Hematopoietic multipotent progenitor cell treated with erythropoietin and hydrocortisone succinate and interleukin-3 and kit ligand, for 8 days (in vitro differentiated cells): ENCODE measurements at regions not wholly inside any gene's neighbourhood (a gene's known extent, or its start where the extent isn't known, plus 50 kb on each side); places are given as distances from the start of the nearest gene placed in this dataset.
"Not testable (repeated sequence)": the region's sequence is repeated elsewhere in the genome, so short reads cannot be mapped to it uniquely, and the experiment has no call there.

Experiments
- DNase-seq: peaks from one replicate; pipeline ENCODE4 v3.0.0-alpha.2; 2015

DNA sequence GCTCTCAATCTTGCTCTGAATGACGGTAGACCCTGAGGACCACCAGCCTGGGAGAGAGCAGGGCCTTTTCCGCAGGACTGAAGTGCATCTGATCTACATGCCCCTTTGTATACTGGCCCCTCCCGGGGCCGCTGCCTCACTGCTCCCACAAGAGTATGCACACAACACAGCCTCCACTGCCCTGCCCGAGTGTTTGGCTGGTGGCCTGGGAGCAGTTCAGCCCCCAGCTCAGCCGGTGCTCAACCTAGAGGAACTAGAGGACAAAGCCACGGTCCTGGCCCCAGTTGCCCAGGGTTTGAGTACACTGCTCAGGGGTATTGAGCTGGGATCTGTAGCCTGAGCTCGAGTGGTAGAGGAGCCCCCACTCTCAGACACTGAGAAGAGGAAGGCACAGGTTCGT, 118.9 kb upstream of the CAB39 start:
- no peak for DNase-seq

DNA sequence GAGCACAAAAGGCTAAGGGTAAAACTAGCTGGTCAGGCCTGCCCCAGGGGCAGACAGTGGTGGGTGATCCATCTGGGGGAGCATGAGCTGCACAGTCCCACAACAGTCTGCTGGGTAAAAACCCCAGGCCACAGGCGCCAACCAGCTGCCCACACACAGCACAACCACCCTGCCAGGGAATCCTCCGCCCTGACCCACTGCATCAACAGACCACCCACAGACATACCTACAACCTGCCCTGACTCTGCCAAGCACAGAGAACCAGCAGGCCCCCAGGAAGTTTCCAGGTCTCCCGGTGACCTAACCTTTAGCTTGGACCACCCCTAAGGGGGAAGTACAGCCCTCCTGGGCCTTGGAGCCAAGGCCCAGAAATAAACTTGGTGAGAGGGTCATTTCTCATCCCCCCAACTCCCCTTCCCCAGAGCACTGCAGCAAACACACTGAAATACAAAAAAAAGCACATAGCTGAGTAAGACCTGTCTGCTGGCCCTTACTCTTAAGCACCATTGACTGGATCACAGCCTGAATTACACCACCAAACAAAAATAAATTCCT, 118.3 kb upstream of the CAB39 start:
- DNase-seq = no peak

DNA sequence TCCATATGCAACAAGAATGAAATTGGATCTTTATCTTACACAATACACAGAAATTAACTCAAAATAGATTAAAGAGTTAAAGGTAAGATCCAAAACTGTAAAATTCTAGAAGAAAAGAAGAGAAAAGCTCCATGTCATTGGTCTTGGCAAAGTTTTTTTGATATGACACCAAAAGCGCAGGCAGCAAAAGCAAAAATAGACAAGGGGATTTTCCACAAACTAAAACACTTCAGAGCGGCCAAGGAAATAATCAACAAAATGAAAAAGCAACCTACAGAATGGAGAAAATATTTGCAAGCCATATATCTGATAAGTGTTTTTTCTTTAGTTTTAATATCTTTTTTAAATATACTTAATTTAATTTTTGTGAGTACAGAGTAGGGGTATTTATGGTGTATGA, 112.8 kb upstream of the CAB39 start:
- no peak for DNase-seq

DNA sequence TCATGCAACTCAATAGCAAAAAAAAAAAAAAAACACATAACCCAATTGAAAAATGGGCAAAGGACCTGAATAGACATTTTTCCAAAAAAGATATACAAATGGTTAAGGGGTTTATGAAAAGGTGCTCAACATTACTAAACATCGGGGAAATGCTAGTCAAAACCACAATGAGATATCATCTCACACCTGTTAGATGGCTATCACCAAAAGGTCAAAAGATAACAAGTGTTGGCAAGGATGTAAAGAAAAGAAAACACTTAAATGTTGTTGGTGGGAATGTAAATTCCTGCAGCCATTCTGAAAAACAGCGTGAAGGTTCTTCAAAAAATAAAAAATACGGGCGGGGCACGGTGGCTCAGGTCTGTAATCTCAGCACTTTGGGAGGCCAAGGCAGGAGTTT, 112.4 kb upstream of the CAB39 start:
- DNase-seq = no peak

GRCh38 chr2:230600881-230601280, 111.8 kb upstream of the CAB39 start:
- no peak for DNase-seq

GRCh38 chr2:230601510-230601909, 111.1 kb upstream of the CAB39 start:
- no peak for DNase-seq

- DNase-seq = no peak
Observed at GRCh38 chr2:230602562-230603230, 109.9 kb upstream of the CAB39 start.

- DNase-seq = not testable (repeated sequence)
Observed at GRCh38 chr2:230603317-230603716, 109.3 kb upstream of the CAB39 start.

- DNase-seq = not testable (repeated sequence)
Observed at GRCh38 chr2:230604158-230604557, 108.5 kb upstream of the CAB39 start.

DNA sequence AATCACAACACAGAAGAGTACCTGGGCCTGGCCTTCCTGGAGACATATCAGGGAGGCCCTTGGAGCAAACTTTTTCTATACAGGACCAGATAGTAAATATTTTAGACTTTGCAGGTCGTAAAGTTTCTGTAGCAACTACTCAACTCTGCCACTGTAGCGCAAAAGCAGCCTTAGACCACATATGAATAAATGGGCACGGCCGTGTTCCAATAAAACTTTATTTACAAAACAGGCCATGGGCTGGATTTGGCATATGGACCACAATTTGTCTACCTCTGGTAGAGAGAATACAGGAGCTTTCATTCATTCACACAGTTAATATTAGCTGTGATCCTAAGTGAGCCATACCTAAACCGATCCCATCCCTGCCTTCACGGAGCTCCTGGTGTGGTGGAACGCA, 98.6 kb upstream of the CAB39 start:
- no peak for DNase-seq

DNA sequence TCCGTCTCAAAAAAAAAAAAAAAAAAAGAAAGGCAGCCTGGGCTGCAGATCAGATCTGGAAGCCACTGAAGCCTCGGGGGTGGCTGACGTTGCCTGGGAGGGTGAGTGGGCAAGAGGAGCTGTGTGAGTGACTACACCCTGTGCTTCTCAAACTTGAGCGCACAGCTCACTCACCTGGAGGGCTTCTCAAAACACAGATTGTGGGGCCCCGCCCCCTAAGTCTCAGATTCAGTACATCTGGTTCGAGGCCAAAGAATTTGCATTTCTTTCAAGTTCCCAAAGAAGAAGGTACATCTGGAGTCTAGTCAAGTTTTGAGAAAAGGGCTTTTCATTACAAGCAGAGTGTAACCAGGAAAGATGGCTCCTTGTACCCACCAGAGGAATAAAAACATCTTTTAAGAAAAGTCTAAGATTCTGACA, 97.7 kb upstream of the CAB39 start:
- DNase-seq = no peak

DNA sequence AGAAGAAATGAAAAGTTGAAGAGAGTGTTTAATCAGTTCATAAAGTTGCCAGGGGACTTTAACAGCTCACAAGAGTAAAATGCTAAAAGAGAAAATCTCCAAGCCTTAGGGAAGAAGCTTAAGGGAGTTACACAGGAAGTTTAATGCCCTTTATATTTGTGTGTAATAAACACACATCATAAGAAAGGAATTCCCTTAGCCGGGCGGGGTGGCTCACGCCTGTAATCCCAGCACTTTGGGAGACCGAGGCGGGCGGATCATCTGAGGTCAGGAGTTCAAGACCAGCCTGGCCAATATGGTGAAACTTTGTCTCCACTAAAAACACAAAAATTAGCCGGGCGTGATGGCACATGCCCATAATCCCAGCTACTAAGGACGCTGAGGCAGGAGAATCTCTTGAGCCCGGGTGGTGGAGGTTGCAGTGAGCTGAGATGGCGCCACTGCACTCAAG, 95.4 kb upstream of the CAB39 start:
- DNase-seq = not testable (repeated sequence)

GRCh38 chr2:230619491-230619890, 93.2 kb upstream of the CAB39 start:
- DNase-seq = no peak

DNA sequence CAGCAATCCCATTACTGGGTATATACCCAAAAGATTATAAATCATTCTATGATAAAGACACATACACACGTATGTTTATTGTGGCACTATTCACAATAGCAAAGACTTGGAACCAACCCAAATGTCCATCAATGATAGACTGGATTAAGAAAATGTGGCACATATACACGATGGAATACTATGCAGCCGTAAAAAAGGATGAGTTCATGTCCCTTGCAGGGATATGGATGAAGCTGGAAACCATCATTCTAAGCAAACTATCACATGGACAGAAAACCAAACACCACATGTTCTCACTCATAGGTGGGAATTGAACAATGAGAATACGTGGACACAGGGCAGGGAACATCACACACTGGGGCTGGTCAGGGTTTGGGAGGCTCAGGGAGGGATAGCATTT, 87.4 kb upstream of the CAB39 start:
- not testable (repeated sequence) for DNase-seq

DNA sequence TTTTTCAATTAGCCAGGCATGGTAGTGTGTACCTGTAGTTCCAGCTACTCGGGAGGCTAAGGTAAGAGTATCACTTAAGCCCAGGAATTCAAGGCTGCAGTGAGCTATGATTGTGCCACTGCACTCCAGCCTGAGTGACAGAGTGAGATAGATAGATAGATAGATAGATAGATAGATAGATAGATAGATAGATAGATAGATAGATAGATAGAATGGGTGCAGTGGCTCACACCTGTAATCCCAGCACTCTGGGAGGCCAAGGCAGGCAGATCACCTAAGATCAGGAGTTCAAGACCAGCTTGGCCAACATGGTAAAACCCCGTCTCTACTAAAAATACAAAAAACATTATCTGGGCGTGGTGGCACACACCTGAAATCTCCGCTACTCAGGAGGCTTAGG, 85.6 kb upstream of the CAB39 start:
- DNase-seq = not testable (repeated sequence)

- peak; percentile 82 for DNase-seq
Observed at GRCh38 chr2:230627806-230628724, 84.6 kb upstream of the CAB39 start.

DNA sequence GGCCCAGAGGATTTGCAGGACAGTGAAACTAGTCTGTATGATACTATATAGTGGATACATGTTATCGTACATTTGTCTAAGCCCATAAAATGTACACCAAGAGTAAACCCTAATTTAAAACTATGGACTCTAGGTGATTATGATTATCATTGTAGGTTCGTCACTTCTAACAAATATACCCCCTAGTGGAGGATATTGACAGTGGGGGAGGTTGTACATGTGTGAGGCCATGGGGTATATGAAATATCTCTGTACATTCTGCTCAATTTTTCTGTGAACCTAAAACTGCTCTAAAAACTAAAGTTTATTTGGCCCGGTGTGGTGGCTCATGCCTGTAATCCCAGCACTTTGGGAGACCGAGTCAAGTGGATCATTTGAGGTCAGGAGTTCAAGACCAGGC, 81.2 kb upstream of the CAB39 start:
- no peak for DNase-seq

GRCh38 chr2:230634146-230634545, 78.5 kb upstream of the CAB39 start:
- no peak for DNase-seq

GRCh38 chr2:230634721-230635313, 77.8 kb upstream of the CAB39 start:
- not testable (repeated sequence) for DNase-seq

DNA sequence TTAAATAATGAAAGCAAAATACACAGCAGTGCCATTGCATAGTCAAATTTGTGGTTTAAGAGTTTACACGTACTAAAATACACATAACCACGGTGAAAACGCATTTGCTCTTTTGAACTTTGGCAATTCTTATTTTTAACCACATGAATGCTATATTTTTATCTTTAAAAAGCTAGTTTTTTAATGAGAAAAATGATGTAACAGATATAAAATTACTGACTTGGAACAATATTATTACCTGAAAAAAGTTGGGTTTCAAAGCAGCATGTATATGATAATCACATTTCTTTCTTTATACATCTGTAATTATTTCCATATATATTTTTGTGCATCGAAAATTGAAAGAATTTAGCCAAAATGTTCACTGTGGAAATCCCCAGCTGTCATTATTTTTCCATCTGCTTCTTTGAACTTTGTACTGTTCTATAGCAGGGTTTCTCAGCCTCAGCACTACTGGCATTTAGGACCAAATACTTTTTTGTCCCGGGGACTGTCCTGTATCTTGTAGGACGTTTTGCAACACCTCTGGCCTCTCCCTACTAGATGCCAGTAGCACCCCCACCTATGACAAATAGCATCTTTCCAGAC, 75.9 kb upstream of the CAB39 start:
- no peak for DNase-seq

- DNase-seq = not testable (repeated sequence)
Observed at GRCh38 chr2:230637486-230637885, 75.2 kb upstream of the CAB39 start.

DNA sequence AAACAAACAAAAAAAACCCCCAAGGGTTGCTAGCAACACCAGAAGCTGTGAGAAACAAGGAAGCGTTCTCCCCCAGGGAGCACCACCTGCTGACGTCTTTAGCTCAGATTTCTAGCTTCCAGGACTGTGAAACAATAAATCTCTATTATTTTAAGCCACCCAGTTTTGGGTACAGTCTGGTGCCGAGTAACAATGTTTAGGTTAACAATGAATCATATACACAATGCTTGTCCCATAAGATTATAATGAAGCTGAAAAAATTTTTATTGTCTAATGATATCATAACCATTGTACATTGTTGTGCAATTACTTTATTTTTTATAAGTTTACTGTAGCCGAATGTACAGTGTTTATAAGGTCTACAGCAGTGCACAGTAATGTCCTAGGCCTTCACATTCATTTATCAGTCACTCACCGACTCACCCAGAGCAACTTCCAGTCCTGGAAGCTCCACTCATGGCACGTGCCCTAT, 72.1 kb upstream of the CAB39 start:
- no peak for DNase-seq

DNA sequence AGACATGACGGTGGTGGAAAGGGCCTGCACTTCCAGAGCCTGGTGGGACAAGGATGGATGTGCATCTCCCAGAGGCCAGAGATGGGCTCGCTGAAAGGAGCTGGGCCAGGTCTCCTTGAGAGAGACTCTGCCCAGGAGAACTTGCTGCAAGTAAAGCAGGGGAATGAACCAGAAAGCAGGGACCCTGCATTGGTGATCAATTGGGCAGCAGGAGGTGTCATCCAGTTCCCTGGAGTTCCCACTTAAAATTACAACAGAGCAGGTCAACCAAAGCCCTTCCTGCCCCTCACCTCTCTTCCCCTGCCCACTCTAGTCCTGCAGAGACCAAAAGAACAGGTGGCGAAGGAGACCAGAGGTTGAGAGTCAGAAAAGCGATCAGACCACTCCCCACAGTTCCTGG, 69.7 kb upstream of the CAB39 start:
- no peak for DNase-seq
